ENCODE measurements at regions not wholly inside any gene's neighbourhood (a gene's known extent, or its start where the extent isn't known, plus 50 kb on each side); places are given as distances from the start of the nearest gene placed in this dataset.

DNA sequence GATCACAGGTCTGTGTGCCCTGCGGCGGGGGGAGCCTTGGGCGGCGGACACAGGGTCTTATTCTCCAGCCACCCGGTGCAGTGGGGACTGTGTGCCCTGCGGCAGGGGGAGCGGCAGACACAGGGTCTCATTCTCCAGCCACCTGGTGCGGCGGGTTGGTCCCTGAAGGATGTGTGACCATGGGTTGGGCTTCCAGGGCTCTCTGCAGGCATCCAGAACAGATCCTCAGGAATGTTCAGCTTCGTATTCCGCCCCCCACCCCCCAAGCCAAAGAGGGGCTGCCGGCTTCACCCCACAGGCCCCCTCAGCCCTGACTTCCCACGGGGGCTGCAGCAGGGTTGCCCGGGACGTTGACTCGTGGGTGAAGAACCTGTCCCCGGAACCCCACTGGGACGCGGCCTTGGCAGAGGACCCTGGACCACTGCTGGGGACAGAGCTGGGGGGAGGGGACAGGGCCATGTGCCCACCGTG is 154.5 kb upstream of the PPP2R2D start:
- TF ChIP-seq, protein P1, sequence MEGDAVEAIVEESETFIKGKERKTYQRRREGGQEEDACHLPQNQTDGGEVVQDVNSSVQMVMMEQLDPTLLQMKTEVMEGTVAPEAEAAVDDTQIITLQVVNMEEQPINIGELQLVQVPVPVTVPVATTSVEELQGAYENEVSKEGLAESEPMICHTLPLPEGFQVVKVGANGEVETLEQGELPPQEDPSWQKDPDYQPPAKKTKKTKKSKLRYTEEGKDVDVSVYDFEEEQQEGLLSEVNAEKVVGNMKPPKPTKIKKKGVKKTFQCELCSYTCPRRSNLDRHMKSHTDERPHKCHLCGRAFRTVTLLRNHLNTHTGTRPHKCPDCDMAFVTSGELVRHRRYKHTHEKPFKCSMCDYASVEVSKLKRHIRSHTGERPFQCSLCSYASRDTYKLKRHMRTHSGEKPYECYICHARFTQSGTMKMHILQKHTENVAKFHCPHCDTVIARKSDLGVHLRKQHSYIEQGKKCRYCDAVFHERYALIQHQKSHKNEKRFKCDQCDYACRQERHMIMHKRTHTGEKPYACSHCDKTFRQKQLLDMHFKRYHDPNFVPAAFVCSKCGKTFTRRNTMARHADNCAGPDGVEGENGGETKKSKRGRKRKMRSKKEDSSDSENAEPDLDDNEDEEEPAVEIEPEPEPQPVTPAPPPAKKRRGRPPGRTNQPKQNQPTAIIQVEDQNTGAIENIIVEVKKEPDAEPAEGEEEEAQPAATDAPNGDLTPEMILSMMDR (IDR thresholded peaks at IDR 0.05) = no peak
- TF ChIP-seq POLR2A (IDR thresholded peaks at IDR 0.05) = no peak

Data from Peyer's patch (tissue), 4 donors.